K562 (cell line): ENCODE measurements at regions not wholly inside any gene's neighbourhood (a gene's known extent, or its start where the extent isn't known, plus 50 kb on each side); places are given as distances from the start of the nearest gene placed in this dataset.

Experiments
- ATAC-seq: fragments of 200-7000 bp; cut with Tn5 transposase; 3 replicates; pipeline ENCODE4 v1.9.1; 2020; ENCODE audit warnings: moderate library complexity
- BruUV-seq: library from RNA; stranded (reverse); fragments of 400-500 nt; replicated peaks from 2 replicates; lab custom pipeline; 2021; lab: Mats Ljungman, UMichigan
- CTCF ChIA-PET: fragments of 300-600 bp; formaldehyde crosslinking; extraction: SDS; loops from one replicate; lab custom pipeline; 2021; ENCODE audit warnings: low intra/inter-chr PET ratio; lab: Yijun Ruan, JAX
- POLR2A ChIA-PET: fragments of 300-600, 350-650 bp; sonication (Branson Sonifier 250); formaldehyde crosslinking; extraction: SDS; loops from one replicate; lab custom pipeline; 2021; ENCODE audit warnings: antibody characterized with exemption, inconsistent platforms; lab: Yijun Ruan, JAX
- DNase-seq, 4 experiments: peaks; one replicate each; pipeline versions ENCODE4 v3.0.0 to v3.0.0-alpha.2; 2011 to 2018; ENCODE audit warnings: low spot score in 3 of 4, mixed read lengths in 3 of 4; ENCODE audit errors: extremely low read depth in 1 of 4
- FAIRE-seq: peaks from 2 replicates; lab custom pipeline; 2011; peaks lifted over from hg19 to GRCh38; lab: Jason Lieb, UNC
- H2AFZ ChIP-seq: 2 replicates; pipeline ENCODE4 v1.6.0; 2011; ENCODE audit warnings: low read depth, low read length, control low read depth, inconsistent platforms
- H3K27ac ChIP-seq: fragments of 200-600 bp; 3 replicates; pipeline ENCODE4 v1.8.0; 2011; ENCODE audit warnings: low read depth, mild to moderate bottlenecking, control low read depth, inconsistent platforms, low read length, moderate library complexity, mixed read lengths; ENCODE audit errors: extremely low read depth
- H3K27me3 ChIP-seq, 2 experiments: fragments of 300-600 bp in 1 of 2; 2 replicates in 1 of 2; 3 replicates in 1 of 2; pipeline versions ENCODE4 v1.6.0 to v1.8.0; 2011; ENCODE audit warnings: inconsistent platforms in 2 of 2, low read length in 2 of 2, mild to moderate bottlenecking in 1 of 2, mixed read lengths in 1 of 2, moderate library complexity in 1 of 2; ENCODE audit not compliant: control insufficient read depth in 2 of 2, insufficient read depth in 2 of 2
- H3K36me3 ChIP-seq: fragments of 300-600 bp; 3 replicates; pipeline ENCODE4 v1.8.0; 2011; ENCODE audit warnings: mild to moderate bottlenecking, low read length, inconsistent platforms; ENCODE audit not compliant: control insufficient read depth, insufficient read depth
- H3K4me1 ChIP-seq, 2 experiments: fragments of 200-600 bp in 1 of 2; replicated peaks in 1 of 2; 2 replicates in 1 of 2; 3 replicates in 1 of 2; pipeline versions ENCODE4 v1.5.1 to v1.8.0; 2011; ENCODE audit warnings: inconsistent platforms in 2 of 2, low read length in 2 of 2, mild to moderate bottlenecking in 1 of 2, mixed read lengths in 1 of 2, moderate library complexity in 1 of 2; ENCODE audit not compliant: control insufficient read depth in 2 of 2, insufficient read depth in 2 of 2
- H3K4me2 ChIP-seq: 2 replicates; pipeline ENCODE4 v1.6.1; 2011; ENCODE audit warnings: low read length, control low read depth, inconsistent platforms, mixed read lengths; ENCODE audit not compliant: insufficient read depth
- H3K4me3 ChIP-seq: fragments of 200-600 bp; sonication (generic), shearing (Covaris generic); 2 replicates; pipeline ENCODE4 v1.5.1; 2016; ENCODE audit warnings: control low read depth, inconsistent platforms
- H3K79me2 ChIP-seq: fragments of 200-600 bp; 3 replicates; pipeline ENCODE4 v1.8.0; 2011; ENCODE audit warnings: low read length, inconsistent platforms; ENCODE audit not compliant: control insufficient read depth, insufficient read depth
- H3K9ac ChIP-seq, 2 experiments: 2 replicates each; pipeline versions ENCODE4 v1.6.0 to v1.6.1; 2011; ENCODE audit warnings: low read depth in 2 of 2, low read length in 2 of 2, control low read depth in 1 of 2, inconsistent platforms in 1 of 2, mild to moderate bottlenecking in 1 of 2, mixed read lengths in 1 of 2; ENCODE audit not compliant: insufficient read depth in 1 of 2
- H3K9me1 ChIP-seq: one replicate; pipeline ENCODE4 v1.6.0; 2011; ENCODE audit warnings: inconsistent platforms, mild to moderate bottlenecking, low read length, moderate library complexity; ENCODE audit not compliant: control insufficient read depth, insufficient read depth
- H3K9me3 ChIP-seq: replicated peaks from 2 replicates; pipeline ENCODE4 v1.5.1; 2011; ENCODE audit warnings: low read depth, low read length, inconsistent platforms; ENCODE audit not compliant: control insufficient read depth, insufficient read depth
- H4K20me1 ChIP-seq: replicated peaks from 2 replicates; pipeline ENCODE4 v1.6.1; 2011; ENCODE audit warnings: low read length, inconsistent platforms, mixed read lengths; ENCODE audit not compliant: control insufficient read depth, insufficient read depth
- BRF1 ChIP-seq: IDR thresholded peaks from 3 replicates; pipeline ENCODE4 v1.6.1; 2011; ENCODE audit warnings: borderline replicate concordance, mild to moderate bottlenecking; ENCODE audit not compliant: insufficient read length; ENCODE audit errors: extremely low read depth
- CBX2 ChIP-seq: fragments of 200-600 bp; sonication (generic); IDR thresholded peaks from one replicate; pipeline ENCODE4 v1.6.1; 2012; ENCODE audit warnings: mild to moderate bottlenecking, low read length, inconsistent platforms; ENCODE audit not compliant: insufficient read depth, poor library complexity, severe bottlenecking
- CBX8 ChIP-seq: fragments of 200-600 bp; sonication (generic); IDR thresholded peaks from 2 replicates; pipeline ENCODE4 v1.6.1; 2012; ENCODE audit warnings: borderline replicate concordance, mixed run types, low read depth, mild to moderate bottlenecking, moderate library complexity, mixed read lengths, low read length, control low read depth, inconsistent platforms; ENCODE audit not compliant: poor library complexity, severe bottlenecking; ENCODE audit errors: extremely low read depth
- CHD1 ChIP-seq: fragments of 200-600 bp; sonication (generic); IDR thresholded peaks from one replicate; pipeline ENCODE4 v1.6.1; 2012; ENCODE audit warnings: mild to moderate bottlenecking, moderate library complexity, low read length, inconsistent platforms
- FOS ChIP-seq: IDR thresholded peaks from 3 replicates; pipeline ENCODE4 v1.6.1; 2011; ENCODE audit not compliant: insufficient read length; ENCODE audit errors: extremely low read depth
- JUNB ChIP-seq: fragments of 450-650 bp; formaldehyde crosslinking; conservative IDR thresholded peaks from 2 replicates; pipeline ENCODE4 v1.4.0; 2020; ENCODE audit warnings: mild to moderate bottlenecking
- KLF10 ChIP-seq: fragments of 250-450 bp; sonication (Bioruptor Pico); IDR thresholded peaks from 2 replicates; pipeline ENCODE4 v1.6.1; 2021; ENCODE audit warnings: matching md5 sums
- SOX6 ChIP-seq: fragments of 450-650 bp; IDR thresholded peaks from 2 replicates; pipeline ENCODE4 v1.6.1; 2014; ENCODE audit warnings: mild to moderate bottlenecking
- ZBTB8A ChIP-seq: fragments of 450-650 bp; IDR thresholded peaks from 2 replicates; pipeline ENCODE4 v1.6.1; 2018; ENCODE audit warnings: mild to moderate bottlenecking, moderate library complexity; ENCODE audit not compliant: partially characterized antibody
- ZNF717 ChIP-seq: fragments of 250-450 bp; sonication (Bioruptor Pico); IDR thresholded peaks from 2 replicates; pipeline ENCODE4 v1.5.0; 2021
- ZSCAN29 ChIP-seq: fragments of 450-650 bp; IDR thresholded peaks from 2 replicates; pipeline ENCODE4 v1.6.1; 2017
- WGBS: fragments of 100-300 bp; shearing (Covaris generic); methylation state at CpG from one replicate; pipeline ENCODE4 v1.1.6; 2016; ENCODE audit warnings: low coverage, mixed read lengths; ENCODE audit not compliant: insufficient coverage; ENCODE audit errors: missing lambda C conversion rate; 5-methylcytosine and 5-hydroxymethylcytosine counted together
- in situ Hi-C: fragments of 300-500 bp; cut with MboI; formaldehyde crosslinking; loops from 4 replicates; pipeline ENCODE4 v1.15.0; 2018; ENCODE audit warnings: inconsistent platforms, mixed read lengths
- intact Hi-C: fragments of 100-400 bp; cut with micrococcal nuclease; formaldehyde crosslinking; loops from 2 replicates; pipeline ENCODE4 v1.14.2; 2022
- TF ChIP-seq, protein P1 (sequence below): sonication (generic); formaldehyde crosslinking; IDR thresholded peaks from 2 replicates; pipeline ENCODE4 v1.8.0; 2023; ENCODE audit warnings: missing genetic modification reagents, mild to moderate bottlenecking, borderline replicate concordance
- TF ChIP-seq, protein P2 (sequence below): fragments of 450-650 bp; formaldehyde crosslinking; IDR thresholded peaks from 2 replicates; pipeline ENCODE4 v1.4.0; 2020; ENCODE audit warnings: mild to moderate bottlenecking, moderate library complexity
- TF ChIP-seq, protein P3 (sequence below), 2 experiments: fragments of 450-650 bp; conservative IDR thresholded peaks; 2 replicates each; pipeline ENCODE4 v1.6.1; 2017; ENCODE audit warnings: mild to moderate bottlenecking in 2 of 2, moderate library complexity in 2 of 2

DNA sequence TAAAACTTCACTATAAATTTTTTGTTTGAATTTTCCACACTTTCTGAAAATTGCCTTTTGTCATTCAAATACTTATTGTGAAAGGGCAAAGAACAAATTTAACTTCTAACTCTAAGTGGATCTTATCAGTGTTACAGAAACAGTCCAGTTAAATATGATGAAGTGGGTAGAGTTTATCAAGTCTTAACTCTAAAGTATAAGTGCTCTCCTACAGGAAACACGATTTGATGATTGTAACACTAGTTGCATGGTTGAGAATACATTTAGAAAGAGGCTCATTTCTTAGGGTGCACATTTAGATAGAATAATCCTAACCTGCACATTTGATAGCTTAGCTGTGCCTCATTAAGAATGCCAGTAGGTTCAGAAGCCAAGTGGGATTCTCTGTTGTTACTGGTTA is 838.3 kb upstream of the ATXN7L3B start (continued):
- TF ChIP-seq, protein P1, sequence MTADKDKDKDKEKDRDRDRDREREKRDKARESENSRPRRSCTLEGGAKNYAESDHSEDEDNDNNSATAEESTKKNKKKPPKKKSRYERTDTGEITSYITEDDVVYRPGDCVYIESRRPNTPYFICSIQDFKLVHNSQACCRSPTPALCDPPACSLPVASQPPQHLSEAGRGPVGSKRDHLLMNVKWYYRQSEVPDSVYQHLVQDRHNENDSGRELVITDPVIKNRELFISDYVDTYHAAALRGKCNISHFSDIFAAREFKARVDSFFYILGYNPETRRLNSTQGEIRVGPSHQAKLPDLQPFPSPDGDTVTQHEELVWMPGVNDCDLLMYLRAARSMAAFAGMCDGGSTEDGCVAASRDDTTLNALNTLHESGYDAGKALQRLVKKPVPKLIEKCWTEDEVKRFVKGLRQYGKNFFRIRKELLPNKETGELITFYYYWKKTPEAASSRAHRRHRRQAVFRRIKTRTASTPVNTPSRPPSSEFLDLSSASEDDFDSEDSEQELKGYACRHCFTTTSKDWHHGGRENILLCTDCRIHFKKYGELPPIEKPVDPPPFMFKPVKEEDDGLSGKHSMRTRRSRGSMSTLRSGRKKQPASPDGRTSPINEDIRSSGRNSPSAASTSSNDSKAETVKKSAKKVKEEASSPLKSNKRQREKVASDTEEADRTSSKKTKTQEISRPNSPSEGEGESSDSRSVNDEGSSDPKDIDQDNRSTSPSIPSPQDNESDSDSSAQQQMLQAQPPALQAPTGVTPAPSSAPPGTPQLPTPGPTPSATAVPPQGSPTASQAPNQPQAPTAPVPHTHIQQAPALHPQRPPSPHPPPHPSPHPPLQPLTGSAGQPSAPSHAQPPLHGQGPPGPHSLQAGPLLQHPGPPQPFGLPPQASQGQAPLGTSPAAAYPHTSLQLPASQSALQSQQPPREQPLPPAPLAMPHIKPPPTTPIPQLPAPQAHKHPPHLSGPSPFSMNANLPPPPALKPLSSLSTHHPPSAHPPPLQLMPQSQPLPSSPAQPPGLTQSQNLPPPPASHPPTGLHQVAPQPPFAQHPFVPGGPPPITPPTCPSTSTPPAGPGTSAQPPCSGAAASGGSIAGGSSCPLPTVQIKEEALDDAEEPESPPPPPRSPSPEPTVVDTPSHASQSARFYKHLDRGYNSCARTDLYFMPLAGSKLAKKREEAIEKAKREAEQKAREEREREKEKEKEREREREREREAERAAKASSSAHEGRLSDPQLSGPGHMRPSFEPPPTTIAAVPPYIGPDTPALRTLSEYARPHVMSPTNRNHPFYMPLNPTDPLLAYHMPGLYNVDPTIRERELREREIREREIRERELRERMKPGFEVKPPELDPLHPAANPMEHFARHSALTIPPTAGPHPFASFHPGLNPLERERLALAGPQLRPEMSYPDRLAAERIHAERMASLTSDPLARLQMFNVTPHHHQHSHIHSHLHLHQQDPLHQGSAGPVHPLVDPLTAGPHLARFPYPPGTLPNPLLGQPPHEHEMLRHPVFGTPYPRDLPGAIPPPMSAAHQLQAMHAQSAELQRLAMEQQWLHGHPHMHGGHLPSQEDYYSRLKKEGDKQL (CRISPR knock-in tag), result no peak
- no peak for TF ChIP-seq JUNB (CRISPR knock-in tag)
- TF ChIP-seq KLF10 (CRISPR knock-in tag), result no peak

DNA sequence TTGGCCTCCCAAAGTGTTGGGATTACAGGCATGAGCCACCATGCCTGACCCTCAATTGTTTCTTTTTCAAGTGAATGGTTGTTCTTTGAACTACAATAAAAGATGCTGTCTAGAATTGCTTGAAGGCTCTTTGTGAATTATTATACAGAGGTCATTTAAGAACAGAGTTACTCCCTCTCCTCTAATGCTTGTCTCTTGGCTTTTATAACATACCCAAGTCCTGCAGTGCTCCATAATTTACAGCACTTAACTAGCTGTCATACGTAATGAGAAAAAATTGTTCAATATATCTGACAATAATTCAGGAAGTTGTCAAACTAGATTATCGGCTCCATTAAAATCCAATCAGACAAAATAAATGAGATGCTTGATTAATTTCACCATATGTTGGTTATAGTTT is 823.0 kb upstream of the ATXN7L3B start:
- H2AFZ ChIP-seq, result no peak overlapping the region
- FAIRE-seq, result no peak
- TF ChIP-seq ZNF717 (CRISPR knock-in tag) (no peak), SOX6 (no peak), FOS (no peak), CBX8 (no peak), BRF1 (no peak), CBX2 (no peak), ZBTB8A (no peak), ZSCAN29 (no peak), CHD1 (no peak)
- TF ChIP-seq, protein P2, sequence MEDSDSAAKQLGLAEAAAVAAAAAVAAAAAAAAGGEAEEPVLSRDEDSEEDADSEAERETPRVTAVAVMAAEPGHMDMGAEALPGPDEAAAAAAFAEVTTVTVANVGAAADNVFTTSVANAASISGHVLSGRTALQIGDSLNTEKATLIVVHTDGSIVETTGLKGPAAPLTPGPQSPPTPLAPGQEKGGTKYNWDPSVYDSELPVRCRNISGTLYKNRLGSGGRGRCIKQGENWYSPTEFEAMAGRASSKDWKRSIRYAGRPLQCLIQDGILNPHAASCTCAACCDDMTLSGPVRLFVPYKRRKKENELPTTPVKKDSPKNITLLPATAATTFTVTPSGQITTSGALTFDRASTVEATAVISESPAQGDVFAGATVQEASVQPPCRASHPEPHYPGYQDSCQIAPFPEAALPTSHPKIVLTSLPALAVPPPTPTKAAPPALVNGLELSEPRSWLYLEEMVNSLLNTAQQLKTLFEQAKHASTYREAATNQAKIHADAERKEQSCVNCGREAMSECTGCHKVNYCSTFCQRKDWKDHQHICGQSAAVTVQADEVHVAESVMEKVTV (CRISPR knock-in tag), result no peak
- TF ChIP-seq, protein P3, sequence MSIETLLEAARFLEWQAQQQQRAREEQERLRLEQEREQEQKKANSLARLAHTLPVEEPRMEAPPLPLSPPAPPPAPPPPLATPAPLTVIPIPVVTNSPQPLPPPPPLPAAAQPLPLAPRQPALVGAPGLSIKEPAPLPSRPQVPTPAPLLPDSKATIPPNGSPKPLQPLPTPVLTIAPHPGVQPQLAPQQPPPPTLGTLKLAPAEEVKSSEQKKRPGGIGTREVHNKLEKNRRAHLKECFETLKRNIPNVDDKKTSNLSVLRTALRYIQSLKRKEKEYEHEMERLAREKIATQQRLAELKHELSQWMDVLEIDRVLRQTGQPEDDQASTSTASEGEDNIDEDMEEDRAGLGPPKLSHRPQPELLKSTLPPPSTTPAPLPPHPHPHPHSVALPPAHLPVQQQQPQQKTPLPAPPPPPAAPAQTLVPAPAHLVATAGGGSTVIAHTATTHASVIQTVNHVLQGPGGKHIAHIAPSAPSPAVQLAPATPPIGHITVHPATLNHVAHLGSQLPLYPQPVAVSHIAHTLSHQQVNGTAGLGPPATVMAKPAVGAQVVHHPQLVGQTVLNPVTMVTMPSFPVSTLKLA (conservative IDR thresholded peaks at IDR 0.05), result no peak

More for the DNA sequence above, 823.0 kb upstream of the ATXN7L3B start:
- in situ Hi-C loops (no loop called here), intact Hi-C loops (no loop called here)
- WGBS, result 6% methylated on average over 2 of the region's 2 CpGs
- Histone ChIP-seq H3K4me1 (no peaks in the 10 kb centered on the region), H4K20me1 (no peaks in the 10 kb centered on the region), H3K9me3 (no peaks in the 10 kb centered on the region; the same call in 1 of the 2 replicates), H3K9me1 (no peaks in the 10 kb centered on the region), H3K36me3 (no peaks in the 10 kb centered on the region), H3K27me3 (no peaks in the 10 kb centered on the region), H3K4me2 (no peak overlapping the region), H3K9ac (no peak overlapping the region), H3K4me3 (no peak overlapping the region), H3K79me2 (no peaks in the 10 kb centered on the region), H3K27ac (no peak overlapping the region)
- no TSS peak for BruUV-seq
- ChIA-PET POLR2A (no interaction called here), CTCF (no interaction called here)
- ATAC-seq (no peak), DNase-seq (no peak)
